ENCODE measurements at regions not wholly inside any gene's neighbourhood (a gene's known extent, or its start where the extent isn't known, plus 50 kb on each side); places are given as distances from the start of the nearest gene placed in this dataset.

DNA sequence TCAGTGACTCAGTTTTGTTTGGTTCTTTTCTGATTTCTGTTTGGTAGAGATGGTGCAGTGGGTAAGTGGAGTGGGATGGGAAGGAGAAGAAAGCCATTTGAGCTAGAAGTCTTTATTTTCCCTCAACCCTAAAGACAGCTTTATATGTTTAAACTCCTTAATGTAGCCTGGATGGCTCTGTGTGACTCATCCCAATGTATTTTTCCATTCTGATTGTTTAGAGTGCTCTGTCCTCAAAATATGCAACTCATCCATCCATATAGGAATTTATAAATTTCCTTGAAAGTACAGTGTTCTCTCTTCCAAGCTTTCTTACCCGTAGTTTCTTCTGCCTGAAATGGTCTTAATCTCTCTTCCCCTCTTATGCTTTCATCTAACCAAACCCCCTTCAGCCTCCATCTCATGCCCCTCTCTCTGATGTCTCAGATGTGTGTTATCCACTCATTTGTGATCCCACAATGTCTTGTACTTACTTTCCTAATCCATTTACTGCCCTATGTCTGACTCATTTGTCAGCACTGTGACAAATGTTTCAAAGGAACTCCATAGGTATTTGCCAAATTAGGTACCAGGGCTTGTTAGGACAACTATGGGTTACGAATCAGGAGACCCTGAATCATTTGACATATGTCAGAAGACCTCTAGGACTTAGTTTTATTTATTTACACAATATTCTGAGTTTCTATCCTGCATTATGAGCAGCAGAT is 217.5 kb upstream of the SGCD start:
- TF ChIP-seq, protein P1, sequence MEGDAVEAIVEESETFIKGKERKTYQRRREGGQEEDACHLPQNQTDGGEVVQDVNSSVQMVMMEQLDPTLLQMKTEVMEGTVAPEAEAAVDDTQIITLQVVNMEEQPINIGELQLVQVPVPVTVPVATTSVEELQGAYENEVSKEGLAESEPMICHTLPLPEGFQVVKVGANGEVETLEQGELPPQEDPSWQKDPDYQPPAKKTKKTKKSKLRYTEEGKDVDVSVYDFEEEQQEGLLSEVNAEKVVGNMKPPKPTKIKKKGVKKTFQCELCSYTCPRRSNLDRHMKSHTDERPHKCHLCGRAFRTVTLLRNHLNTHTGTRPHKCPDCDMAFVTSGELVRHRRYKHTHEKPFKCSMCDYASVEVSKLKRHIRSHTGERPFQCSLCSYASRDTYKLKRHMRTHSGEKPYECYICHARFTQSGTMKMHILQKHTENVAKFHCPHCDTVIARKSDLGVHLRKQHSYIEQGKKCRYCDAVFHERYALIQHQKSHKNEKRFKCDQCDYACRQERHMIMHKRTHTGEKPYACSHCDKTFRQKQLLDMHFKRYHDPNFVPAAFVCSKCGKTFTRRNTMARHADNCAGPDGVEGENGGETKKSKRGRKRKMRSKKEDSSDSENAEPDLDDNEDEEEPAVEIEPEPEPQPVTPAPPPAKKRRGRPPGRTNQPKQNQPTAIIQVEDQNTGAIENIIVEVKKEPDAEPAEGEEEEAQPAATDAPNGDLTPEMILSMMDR (IDR thresholded peaks at IDR 0.05; ENCODE audit: insufficient read depth, low read depth, low read length, missing control alignments) = no peak
- DNase-seq (ENCODE audit: low read depth) = no peak
- H3K4me3 ChIP-seq (ENCODE audit: low read depth, low read length) = no peak overlapping the region

DNA sequence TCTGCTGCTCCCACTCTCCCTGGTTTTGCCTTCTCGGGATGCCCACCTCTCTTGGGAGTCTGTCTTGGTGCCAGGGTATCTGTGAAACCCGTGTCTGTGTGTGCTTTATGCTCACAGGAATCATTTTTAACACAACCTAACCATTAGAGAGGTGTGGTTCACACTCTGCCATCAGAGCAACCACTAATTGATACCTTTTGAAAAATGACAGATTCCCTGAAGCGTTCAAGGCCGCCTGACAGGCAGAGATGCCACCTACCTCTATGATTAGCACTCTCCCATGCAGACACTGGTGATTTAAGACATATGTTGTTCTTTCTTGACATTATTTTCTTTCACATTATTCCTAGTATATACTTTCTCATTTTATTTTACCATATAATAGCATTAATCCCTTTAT is 207.3 kb upstream of the SGCD start:
- TF ChIP-seq, protein P1 (IDR thresholded peaks at IDR 0.05; ENCODE audit: insufficient read depth, low read depth, low read length, missing control alignments) = no peak
- no peak overlapping the region for H3K4me3 ChIP-seq (ENCODE audit: low read depth, low read length)
- no peak for DNase-seq (ENCODE audit: low read depth)

DNA sequence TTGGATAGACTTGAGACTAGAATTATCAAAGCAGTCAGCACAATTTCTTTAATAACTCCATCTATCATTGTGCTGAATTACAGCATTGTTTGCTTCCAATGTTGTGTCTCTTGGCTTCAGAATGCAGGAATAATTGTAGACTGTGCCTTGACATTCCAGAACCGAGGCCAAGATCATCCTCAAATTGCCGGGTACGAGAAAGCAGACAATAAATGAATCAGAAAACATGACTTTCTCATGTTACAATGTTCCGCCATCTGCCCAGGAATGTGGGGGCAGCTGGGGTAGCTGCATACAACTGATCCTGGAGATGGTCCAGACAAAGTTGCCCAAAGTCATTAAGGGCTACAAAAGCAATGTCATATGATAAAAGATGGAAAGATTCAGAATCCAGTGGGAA is 206.2 kb upstream of the SGCD start:
- TF ChIP-seq, protein P1 (IDR thresholded peaks at IDR 0.05; ENCODE audit: insufficient read depth, low read depth, low read length, missing control alignments) = no peak
- no peak for DNase-seq (ENCODE audit: low read depth)
- no peak overlapping the region for H3K4me3 ChIP-seq (ENCODE audit: low read depth, low read length)

DNA sequence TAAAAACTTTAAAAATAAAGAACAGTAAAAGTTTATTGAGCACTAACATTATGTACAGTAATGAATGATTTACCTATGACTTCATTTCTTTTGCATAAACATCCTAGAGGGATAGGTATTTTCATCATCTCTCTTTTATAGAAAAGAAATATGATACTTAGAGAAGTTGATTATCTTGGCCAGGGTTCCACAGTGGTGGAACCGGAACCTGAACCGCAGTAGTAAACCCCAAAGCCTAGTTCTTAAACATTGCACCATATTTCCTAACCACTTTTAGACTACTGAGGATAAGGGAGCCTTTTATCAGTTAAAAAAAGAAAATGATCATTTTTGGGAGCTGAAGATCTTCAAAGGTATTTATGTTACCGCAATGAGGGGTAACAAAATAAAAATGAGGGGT is 205.7 kb upstream of the SGCD start:
- DNase-seq (ENCODE audit: low read depth) = no peak
- TF ChIP-seq, protein P1 (IDR thresholded peaks at IDR 0.05; ENCODE audit: insufficient read depth, low read depth, low read length, missing control alignments) = no peak
- H3K4me3 ChIP-seq (ENCODE audit: low read depth, low read length) = no peak overlapping the region

DNA sequence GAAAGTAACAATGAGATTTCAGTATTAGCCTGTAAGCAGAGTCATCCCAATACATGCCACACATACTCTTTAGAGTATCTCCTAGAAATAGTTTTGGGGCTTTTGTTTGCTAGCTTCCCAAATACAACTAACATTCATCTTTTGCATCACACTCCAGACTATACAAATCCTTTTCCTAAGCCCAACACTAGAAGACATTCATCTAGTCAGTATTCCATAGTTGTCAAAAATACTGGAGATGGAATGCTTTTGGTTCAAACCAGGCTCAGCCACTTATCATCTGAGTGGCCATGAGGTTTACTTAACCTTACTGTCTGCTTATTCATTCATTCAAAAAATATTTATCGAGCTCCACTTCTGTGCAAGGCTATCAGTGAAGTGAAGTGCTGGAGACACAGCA is 205.1 kb upstream of the SGCD start:
- no peak for DNase-seq (ENCODE audit: low read depth)
- TF ChIP-seq, protein P1 (IDR thresholded peaks at IDR 0.05; ENCODE audit: insufficient read depth, low read depth, low read length, missing control alignments) = no peak
- no peak overlapping the region for H3K4me3 ChIP-seq (ENCODE audit: low read depth, low read length)

DNA sequence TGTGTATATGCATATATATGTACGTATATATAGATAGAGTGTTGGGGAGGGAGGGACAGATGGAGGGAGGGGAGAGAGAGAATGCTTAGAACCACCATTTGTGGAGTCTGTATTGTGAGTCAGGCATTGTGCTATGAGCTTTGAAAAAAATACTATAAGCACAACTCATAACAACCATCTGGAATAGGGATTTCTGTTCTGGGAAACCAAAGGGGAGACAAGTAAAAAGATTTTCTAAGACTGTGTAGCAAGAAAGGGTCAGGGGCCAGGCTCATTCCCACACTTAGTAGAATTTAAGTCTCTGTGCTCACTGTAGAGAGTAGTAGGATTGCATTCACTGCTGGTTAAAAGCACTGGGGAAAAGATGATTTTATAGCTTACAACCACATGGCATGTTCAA is 202.3 kb upstream of the SGCD start:
- no peak for DNase-seq (ENCODE audit: low read depth)
- TF ChIP-seq, protein P1 (IDR thresholded peaks at IDR 0.05; ENCODE audit: insufficient read depth, low read depth, low read length, missing control alignments) = no peak
- no peak overlapping the region for H3K4me3 ChIP-seq (ENCODE audit: low read depth, low read length)

DNA sequence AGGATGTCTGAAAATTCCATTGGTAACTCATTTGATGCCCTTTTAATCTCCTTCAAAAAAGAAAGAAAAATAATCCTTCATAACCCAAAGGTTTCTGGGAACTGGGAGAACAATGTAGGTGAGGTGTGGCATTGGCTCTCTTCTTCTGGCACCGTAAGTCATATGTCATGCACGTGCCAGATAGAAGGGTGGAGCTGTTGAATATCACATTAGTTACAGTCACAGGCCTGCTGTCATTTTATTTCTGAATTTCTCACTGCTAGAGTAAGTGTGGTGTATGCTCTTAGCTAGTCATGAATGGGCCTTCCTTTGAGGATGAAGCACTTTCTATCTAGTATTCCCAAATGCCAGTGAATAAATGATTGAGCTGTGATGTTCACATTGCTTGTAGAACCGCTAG is 201.8 kb upstream of the SGCD start:
- TF ChIP-seq, protein P1 (IDR thresholded peaks at IDR 0.05; ENCODE audit: insufficient read depth, low read depth, low read length, missing control alignments) = no peak
- no peak for DNase-seq (ENCODE audit: low read depth)
- no peak overlapping the region for H3K4me3 ChIP-seq (ENCODE audit: low read depth, low read length)

Measured in GM12865 (cell line).